ENCODE measurements at regions not wholly inside any gene's neighbourhood (a gene's known extent, or its start where the extent isn't known, plus 50 kb on each side); places are given as distances from the start of the nearest gene placed in this dataset.
"Not testable (repeated sequence)": the region's sequence is repeated elsewhere in the genome, so short reads cannot be mapped to it uniquely, and the experiment has no call there.

DNA sequence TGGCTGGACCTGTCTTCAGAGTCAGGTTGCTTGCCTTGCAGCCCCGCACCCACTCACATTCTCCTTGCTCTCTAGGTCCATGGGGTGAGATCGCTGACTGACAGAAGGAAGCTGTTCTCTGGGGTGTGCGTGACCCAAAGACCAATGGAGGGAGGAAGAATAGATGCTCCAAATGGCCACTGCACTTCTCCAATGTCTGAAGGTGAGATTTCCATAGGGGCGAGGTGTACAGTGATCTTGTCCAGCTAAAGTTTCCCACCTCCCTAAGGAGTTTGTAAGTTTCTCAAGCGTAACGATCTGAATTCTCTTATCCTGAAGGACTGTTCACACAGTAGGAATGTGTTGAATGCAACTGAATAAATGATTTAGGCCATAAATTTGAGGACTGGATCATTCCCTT lies 211.9 kb upstream of the IRF2BP2 start:
- no peaks in the 10 kb centered on the region for H3K36me3 Mint-ChIP-seq (ENCODE audit: insufficient read depth, unreplicated experiment)
- POLR2A ChIA-PET = interaction anchor here (1.2 kb wide), 1 partner anchor 11 kb away, joined by 4 read pairs; no protein-coding TSS in a partner anchor
- DNase-seq (ENCODE audit: unreplicated experiment) = no peak
- TF ChIP-seq, protein P1, sequence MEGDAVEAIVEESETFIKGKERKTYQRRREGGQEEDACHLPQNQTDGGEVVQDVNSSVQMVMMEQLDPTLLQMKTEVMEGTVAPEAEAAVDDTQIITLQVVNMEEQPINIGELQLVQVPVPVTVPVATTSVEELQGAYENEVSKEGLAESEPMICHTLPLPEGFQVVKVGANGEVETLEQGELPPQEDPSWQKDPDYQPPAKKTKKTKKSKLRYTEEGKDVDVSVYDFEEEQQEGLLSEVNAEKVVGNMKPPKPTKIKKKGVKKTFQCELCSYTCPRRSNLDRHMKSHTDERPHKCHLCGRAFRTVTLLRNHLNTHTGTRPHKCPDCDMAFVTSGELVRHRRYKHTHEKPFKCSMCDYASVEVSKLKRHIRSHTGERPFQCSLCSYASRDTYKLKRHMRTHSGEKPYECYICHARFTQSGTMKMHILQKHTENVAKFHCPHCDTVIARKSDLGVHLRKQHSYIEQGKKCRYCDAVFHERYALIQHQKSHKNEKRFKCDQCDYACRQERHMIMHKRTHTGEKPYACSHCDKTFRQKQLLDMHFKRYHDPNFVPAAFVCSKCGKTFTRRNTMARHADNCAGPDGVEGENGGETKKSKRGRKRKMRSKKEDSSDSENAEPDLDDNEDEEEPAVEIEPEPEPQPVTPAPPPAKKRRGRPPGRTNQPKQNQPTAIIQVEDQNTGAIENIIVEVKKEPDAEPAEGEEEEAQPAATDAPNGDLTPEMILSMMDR (IDR thresholded peaks at IDR 0.05; ENCODE audit: unreplicated experiment) = no peak
- CTCF ChIA-PET = no interaction called here
- no TSS peak for BruUV-seq (replicated peaks)
- intact Hi-C loops (cut with micrococcal nuclease) = no loop called here
- no peaks in the 10 kb centered on the region for H3K4me1 Mint-ChIP-seq (ENCODE audit: insufficient read depth, unreplicated experiment)
- peaks cover 6% of the 10 kb centered on the region for H3K27me3 Mint-ChIP-seq (ENCODE audit: insufficient read depth, unreplicated experiment)
- no peak overlapping the region for H3K27ac Mint-ChIP-seq (ENCODE audit: low read depth, unreplicated experiment)
- H3K9me3 Mint-ChIP-seq (ENCODE audit: unreplicated experiment) = no peaks in the 10 kb centered on the region
- no peak overlapping the region for H3K4me3 Mint-ChIP-seq (ENCODE audit: unreplicated experiment)

DNA sequence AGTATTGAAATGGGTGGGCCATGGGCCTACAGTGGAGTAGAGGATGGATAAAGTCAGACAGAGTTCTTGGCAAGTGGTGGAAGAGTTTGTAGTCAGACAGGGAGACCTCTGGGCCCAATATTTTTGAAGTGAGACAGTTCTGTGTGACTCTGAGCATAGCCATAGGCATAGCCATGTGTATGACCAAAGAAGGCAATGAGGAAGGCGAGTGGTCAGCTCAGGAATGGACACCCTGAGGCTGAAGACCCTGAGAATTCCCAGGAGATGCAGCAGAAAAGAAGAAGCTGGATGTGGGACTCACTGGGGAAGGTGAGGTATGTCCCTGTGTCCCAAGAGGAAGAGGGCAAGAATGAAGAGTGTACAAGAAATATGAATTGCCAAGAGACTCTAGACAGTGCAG lies 210.6 kb upstream of the IRF2BP2 start:
- H3K36me3 Mint-ChIP-seq (ENCODE audit: insufficient read depth, unreplicated experiment) = no peaks in the 10 kb centered on the region

GRCh38 chr1:234819845-234820244 lies 209.9 kb upstream of the IRF2BP2 start:
- H3K36me3 Mint-ChIP-seq (ENCODE audit: insufficient read depth, unreplicated experiment); intact Hi-C loops (cut with micrococcal nuclease); POLR2A ChIA-PET; BruUV-seq (replicated peaks); H3K4me3 Mint-ChIP-seq (ENCODE audit: unreplicated experiment); CTCF ChIA-PET; H3K27ac Mint-ChIP-seq (ENCODE audit: low read depth, unreplicated experiment); H3K27me3 Mint-ChIP-seq (ENCODE audit: insufficient read depth, unreplicated experiment); DNase-seq (ENCODE audit: unreplicated experiment); H3K4me1 Mint-ChIP-seq (ENCODE audit: insufficient read depth, unreplicated experiment); H3K9me3 Mint-ChIP-seq (ENCODE audit: unreplicated experiment): not testable (repeated sequence)

More for the DNA sequence above, 210.6 kb upstream of the IRF2BP2 start:
- TF ChIP-seq, protein P1 (IDR thresholded peaks at IDR 0.05; ENCODE audit: unreplicated experiment) = no peak
- no peak overlapping the region for H3K27ac Mint-ChIP-seq (ENCODE audit: low read depth, unreplicated experiment)
- no peaks in the 10 kb centered on the region for H3K27me3 Mint-ChIP-seq (ENCODE audit: insufficient read depth, unreplicated experiment)
- H3K9me3 Mint-ChIP-seq (ENCODE audit: unreplicated experiment) = no peaks in the 10 kb centered on the region
- ChIA-PET POLR2A (interaction anchor here (1.2 kb wide), 1 partner anchor 12 kb away, joined by 4 read pairs; no protein-coding TSS in a partner anchor), CTCF (no interaction called here)
- intact Hi-C loops (cut with micrococcal nuclease) = no loop called here
- BruUV-seq (replicated peaks) = no TSS peak
- no peaks in the 10 kb centered on the region for H3K4me1 Mint-ChIP-seq (ENCODE audit: insufficient read depth, unreplicated experiment)
- H3K4me3 Mint-ChIP-seq (ENCODE audit: unreplicated experiment) = no peak overlapping the region
- DNase-seq (ENCODE audit: unreplicated experiment) = no peak

DNA sequence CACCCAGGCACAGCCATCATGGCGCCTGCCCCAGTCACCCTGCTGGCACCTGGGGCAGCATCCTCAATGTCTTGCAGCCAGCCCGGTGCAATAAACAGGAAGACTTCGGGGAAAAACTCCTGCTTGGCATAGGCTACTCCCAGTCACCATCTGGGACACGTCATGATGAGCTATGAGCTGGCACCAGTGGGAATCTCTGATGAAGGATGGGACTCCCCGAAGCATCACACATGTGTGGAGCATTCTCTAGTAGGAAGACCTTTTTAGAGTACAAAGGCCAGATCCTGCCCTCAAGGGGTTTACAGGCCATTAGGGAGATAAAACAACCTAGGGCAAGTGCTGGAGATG lies 208.0 kb upstream of the IRF2BP2 start:
- POLR2A ChIA-PET; CTCF ChIA-PET; H3K4me1 Mint-ChIP-seq (ENCODE audit: insufficient read depth, unreplicated experiment); H3K9me3 Mint-ChIP-seq (ENCODE audit: unreplicated experiment); intact Hi-C loops (cut with micrococcal nuclease); H3K4me3 Mint-ChIP-seq (ENCODE audit: unreplicated experiment); H3K27ac Mint-ChIP-seq (ENCODE audit: low read depth, unreplicated experiment); H3K36me3 Mint-ChIP-seq (ENCODE audit: insufficient read depth, unreplicated experiment); H3K27me3 Mint-ChIP-seq (ENCODE audit: insufficient read depth, unreplicated experiment); BruUV-seq (replicated peaks); DNase-seq (ENCODE audit: unreplicated experiment): not testable (repeated sequence)

DNA sequence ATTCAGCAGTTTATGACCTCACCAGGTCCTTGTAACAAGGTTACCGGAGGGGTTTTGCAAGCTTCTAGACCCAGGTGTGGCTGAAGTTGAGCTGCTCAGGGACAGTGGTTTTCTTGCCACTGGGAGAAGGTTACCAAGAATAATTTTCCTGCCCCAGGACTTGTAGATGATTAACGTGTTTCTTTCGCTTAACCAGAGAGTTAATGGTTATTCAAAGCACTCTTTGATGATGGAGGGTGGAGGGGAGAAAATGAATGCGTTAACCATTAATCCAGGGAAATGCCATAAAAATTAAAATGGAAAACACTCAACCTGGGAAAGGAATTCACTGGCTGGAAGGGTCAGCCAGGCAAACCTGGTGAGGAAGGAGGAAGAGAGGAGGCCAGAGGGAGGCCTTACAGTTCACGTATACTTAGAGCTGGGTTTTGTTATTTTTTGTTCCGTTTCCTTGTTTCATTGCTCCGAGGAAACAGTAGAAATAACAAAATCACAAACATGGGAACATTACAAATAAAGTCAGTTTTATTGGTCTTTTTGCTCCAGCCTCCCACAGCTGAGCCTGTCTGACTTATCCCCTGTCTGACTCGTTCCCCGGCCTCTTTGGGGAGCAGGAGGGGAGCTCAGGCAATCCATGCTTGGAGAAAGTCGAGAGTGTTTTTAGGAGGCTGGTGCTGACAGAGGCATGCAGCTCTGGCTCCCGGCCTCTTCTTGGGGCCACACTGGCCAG lies 207.5 kb upstream of the IRF2BP2 start:
- H3K4me1 Mint-ChIP-seq (ENCODE audit: insufficient read depth, unreplicated experiment); H3K27me3 Mint-ChIP-seq (ENCODE audit: insufficient read depth, unreplicated experiment); H3K4me3 Mint-ChIP-seq (ENCODE audit: unreplicated experiment); CTCF ChIA-PET; H3K27ac Mint-ChIP-seq (ENCODE audit: low read depth, unreplicated experiment); POLR2A ChIA-PET; H3K9me3 Mint-ChIP-seq (ENCODE audit: unreplicated experiment); H3K36me3 Mint-ChIP-seq (ENCODE audit: insufficient read depth, unreplicated experiment); intact Hi-C loops (cut with micrococcal nuclease); BruUV-seq (replicated peaks); DNase-seq (ENCODE audit: unreplicated experiment): not testable (repeated sequence)

GRCh38 chr1:234816864-234817263 lies 206.9 kb upstream of the IRF2BP2 start:
- DNase-seq (ENCODE audit: unreplicated experiment); H3K36me3 Mint-ChIP-seq (ENCODE audit: insufficient read depth, unreplicated experiment); CTCF ChIA-PET; H3K27me3 Mint-ChIP-seq (ENCODE audit: insufficient read depth, unreplicated experiment); H3K9me3 Mint-ChIP-seq (ENCODE audit: unreplicated experiment); H3K4me3 Mint-ChIP-seq (ENCODE audit: unreplicated experiment); intact Hi-C loops (cut with micrococcal nuclease); H3K27ac Mint-ChIP-seq (ENCODE audit: low read depth, unreplicated experiment); H3K4me1 Mint-ChIP-seq (ENCODE audit: insufficient read depth, unreplicated experiment); POLR2A ChIA-PET; BruUV-seq (replicated peaks): not testable (repeated sequence)

- DNase-seq (ENCODE audit: unreplicated experiment); POLR2A ChIA-PET; intact Hi-C loops (cut with micrococcal nuclease); H3K36me3 Mint-ChIP-seq (ENCODE audit: insufficient read depth, unreplicated experiment); H3K27me3 Mint-ChIP-seq (ENCODE audit: insufficient read depth, unreplicated experiment); H3K4me1 Mint-ChIP-seq (ENCODE audit: insufficient read depth, unreplicated experiment); H3K9me3 Mint-ChIP-seq (ENCODE audit: unreplicated experiment); BruUV-seq (replicated peaks); H3K27ac Mint-ChIP-seq (ENCODE audit: low read depth, unreplicated experiment); CTCF ChIA-PET; H3K4me3 Mint-ChIP-seq (ENCODE audit: unreplicated experiment): not testable (repeated sequence)
Observed at GRCh38 chr1:234816186-234816851, 206.3 kb upstream of the IRF2BP2 start.

DNA sequence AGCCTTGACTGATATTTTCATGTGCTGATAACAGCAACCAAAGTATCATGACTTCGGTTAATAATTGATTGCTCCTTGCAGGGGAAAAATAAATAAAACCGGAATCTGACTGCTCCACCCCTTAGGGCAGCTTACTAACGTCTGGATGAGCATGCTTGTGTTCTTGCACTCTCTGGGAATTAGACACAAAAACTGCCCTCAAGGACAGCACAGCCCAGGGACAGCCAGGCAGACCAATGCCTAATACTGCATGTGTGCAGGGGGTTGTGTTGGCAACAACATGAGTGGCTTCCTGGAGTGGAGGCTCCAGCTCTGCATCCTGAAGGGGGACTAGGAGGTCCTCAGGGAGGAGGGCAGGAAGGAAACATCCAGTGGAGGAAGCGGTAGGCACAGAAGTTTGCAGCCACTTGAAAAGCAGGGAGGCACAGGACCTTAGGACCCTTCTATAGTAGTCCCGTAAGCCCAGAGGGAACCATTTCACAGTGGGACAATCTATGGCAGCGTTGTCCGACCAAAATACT lies 205.4 kb upstream of the IRF2BP2 start:
- H3K4me3 Mint-ChIP-seq (ENCODE audit: unreplicated experiment); H3K27ac Mint-ChIP-seq (ENCODE audit: low read depth, unreplicated experiment); CTCF ChIA-PET; H3K36me3 Mint-ChIP-seq (ENCODE audit: insufficient read depth, unreplicated experiment); BruUV-seq (replicated peaks); intact Hi-C loops (cut with micrococcal nuclease); POLR2A ChIA-PET; H3K9me3 Mint-ChIP-seq (ENCODE audit: unreplicated experiment); H3K4me1 Mint-ChIP-seq (ENCODE audit: insufficient read depth, unreplicated experiment); H3K27me3 Mint-ChIP-seq (ENCODE audit: insufficient read depth, unreplicated experiment); DNase-seq (ENCODE audit: unreplicated experiment): not testable (repeated sequence)
